K562 (cell line): ENCODE measurements at regions not wholly inside any gene's neighbourhood (a gene's known extent, or its start where the extent isn't known, plus 50 kb on each side); places are given as distances from the start of the nearest gene placed in this dataset.

ENCODE experiments used
- CREB1 ChIP-seq, 2 experiments: sonication (generic) in 1 of 2; formaldehyde crosslinking in 1 of 2; IDR thresholded peaks; 2 replicates each; pipeline versions ENCODE4 v1.6.1 to v1.8.0; 2012 to 2022; ENCODE audit warnings: inconsistent platforms in 1 of 2, mild to moderate bottlenecking in 1 of 2, missing genetic modification reagents in 1 of 2, moderate library complexity in 1 of 2
- GABPB1 ChIP-seq: sonication (generic); formaldehyde crosslinking; IDR thresholded peaks from 2 replicates; pipeline ENCODE4 v1.8.0; 2022; ENCODE audit warnings: mild to moderate bottlenecking, missing genetic modification reagents
- MYNN ChIP-seq, 2 experiments: sonication (generic); formaldehyde crosslinking in 1 of 2; IDR thresholded peaks; 2 replicates each; pipeline versions ENCODE4 v1.5.0 to v1.6.1; 2016 to 2020; ENCODE audit warnings: antibody characterized with exemption in 1 of 2, missing genetic modification reagents in 1 of 2
- ZKSCAN3 ChIP-seq: fragments of 250-450 bp; sonication (Bioruptor Pico); IDR thresholded peaks from 2 replicates; pipeline ENCODE4 v1.4.0; 2020
- TF ChIP-seq, protein P1 (sequence below), 2 experiments: fragments of 450-650 bp in 1 of 2; sonication (generic) in 1 of 2; formaldehyde crosslinking in 1 of 2; IDR thresholded peaks; 2 replicates each; pipeline versions ENCODE4 v1.7.1 to v1.9.0; 2016 to 2022; ENCODE audit warnings: inconsistent platforms in 1 of 2, mild to moderate bottlenecking in 1 of 2, missing genetic modification reagents in 1 of 2

DNA sequence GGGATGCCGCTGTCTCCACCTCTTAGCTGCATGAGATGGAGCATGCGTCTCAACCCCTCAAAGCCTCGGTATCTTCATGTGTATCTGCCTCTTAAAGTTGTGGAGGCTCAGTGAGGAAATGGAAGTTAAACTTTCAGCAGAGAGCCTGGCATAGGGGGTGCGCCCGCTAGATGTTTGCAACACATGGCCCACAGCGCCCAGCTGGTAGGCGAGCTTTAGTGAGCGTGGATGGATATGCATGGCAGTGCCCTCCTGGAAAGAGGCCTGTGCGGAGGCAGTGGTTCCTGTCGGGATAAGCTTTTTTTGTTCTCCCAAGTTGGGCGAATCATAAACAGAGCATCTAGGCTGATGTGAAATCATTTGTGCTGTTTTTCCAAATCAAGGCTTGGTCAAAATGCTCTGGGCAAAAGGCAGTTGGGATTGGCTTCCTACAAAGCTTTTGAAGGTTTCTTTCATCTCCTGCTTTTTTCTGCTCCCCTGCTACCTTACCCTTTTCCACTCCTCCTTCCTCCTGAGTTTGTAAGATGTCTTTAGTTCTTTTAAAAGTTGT is 272.4 kb upstream of the TPM1 start (continued):
- TF ChIP-seq MYNN (IDR thresholded peaks at IDR 0.05) (no peak), MYNN (CRISPR knock-in tag; IDR thresholded peaks at IDR 0.05) (no peak), GABPB1 (CRISPR knock-in tag) (no peak), CREB1 (IDR thresholded peaks at IDR 0.05) (no peak), CREB1 (CRISPR knock-in tag; IDR thresholded peaks at IDR 0.05) (no peak), ZKSCAN3 (CRISPR knock-in tag) (no peak)
- TF ChIP-seq, protein P1, sequence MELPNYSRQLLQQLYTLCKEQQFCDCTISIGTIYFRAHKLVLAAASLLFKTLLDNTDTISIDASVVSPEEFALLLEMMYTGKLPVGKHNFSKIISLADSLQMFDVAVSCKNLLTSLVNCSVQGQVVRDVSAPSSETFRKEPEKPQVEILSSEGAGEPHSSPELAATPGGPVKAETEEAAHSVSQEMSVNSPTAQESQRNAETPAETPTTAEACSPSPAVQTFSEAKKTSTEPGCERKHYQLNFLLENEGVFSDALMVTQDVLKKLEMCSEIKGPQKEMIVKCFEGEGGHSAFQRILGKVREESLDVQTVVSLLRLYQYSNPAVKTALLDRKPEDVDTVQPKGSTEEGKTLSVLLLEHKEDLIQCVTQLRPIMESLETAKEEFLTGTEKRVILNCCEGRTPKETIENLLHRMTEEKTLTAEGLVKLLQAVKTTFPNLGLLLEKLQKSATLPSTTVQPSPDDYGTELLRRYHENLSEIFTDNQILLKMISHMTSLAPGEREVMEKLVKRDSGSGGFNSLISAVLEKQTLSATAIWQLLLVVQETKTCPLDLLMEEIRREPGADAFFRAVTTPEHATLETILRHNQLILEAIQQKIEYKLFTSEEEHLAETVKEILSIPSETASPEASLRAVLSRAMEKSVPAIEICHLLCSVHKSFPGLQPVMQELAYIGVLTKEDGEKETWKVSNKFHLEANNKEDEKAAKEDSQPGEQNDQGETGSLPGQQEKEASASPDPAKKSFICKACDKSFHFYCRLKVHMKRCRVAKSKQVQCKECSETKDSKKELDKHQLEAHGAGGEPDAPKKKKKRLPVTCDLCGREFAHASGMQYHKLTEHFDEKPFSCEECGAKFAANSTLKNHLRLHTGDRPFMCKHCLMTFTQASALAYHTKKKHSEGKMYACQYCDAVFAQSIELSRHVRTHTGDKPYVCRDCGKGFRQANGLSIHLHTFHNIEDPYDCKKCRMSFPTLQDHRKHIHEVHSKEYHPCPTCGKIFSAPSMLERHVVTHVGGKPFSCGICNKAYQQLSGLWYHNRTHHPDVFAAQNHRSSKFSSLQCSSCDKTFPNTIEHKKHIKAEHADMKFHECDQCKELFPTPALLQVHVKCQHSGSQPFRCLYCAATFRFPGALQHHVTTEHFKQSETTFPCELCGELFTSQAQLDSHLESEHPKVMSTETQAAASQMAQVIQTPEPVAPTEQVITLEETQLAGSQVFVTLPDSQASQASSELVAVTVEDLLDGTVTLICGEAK (IDR thresholded peaks at IDR 0.05), result no peak
- TF ChIP-seq, protein P1 (CRISPR knock-in tag; IDR thresholded peaks at IDR 0.05), result no peak
